COR-L47 (cell line): ENCODE measurements at regions not wholly inside any gene's neighbourhood (a gene's known extent, or its start where the extent isn't known, plus 50 kb on each side); places are given as distances from the start of the nearest gene placed in this dataset.
"Not testable (repeated sequence)": the region's sequence is repeated elsewhere in the genome, so short reads cannot be mapped to it uniquely, and the experiment has no call there.

Experiments used
- DNase-seq: peaks from one replicate; lab custom pipeline; 2025; lab: John Stamatoyannopoulos, UW

GRCh38 chr1:238912148-238912547 lies 474.2 kb upstream of the CHRM3 start:
- DNase-seq: no peak

- not testable (repeated sequence) for DNase-seq
Observed at GRCh38 chr1:238902752-238903151, 483.6 kb upstream of the CHRM3 start.

GRCh38 chr1:238900334-238900865 lies 486.0 kb upstream of the CHRM3 start:
- DNase-seq: no peak

GRCh38 chr1:238898856-238899255 lies 487.5 kb upstream of the CHRM3 start:
- no peak for DNase-seq

GRCh38 chr1:238895911-238896310 lies 490.5 kb upstream of the CHRM3 start:
- DNase-seq: no peak

GRCh38 chr1:238892612-238893011 lies 493.8 kb upstream of the CHRM3 start:
- no peak for DNase-seq

GRCh38 chr1:238861342-238862066 lies 524.9 kb upstream of the CHRM3 start:
- no peak for DNase-seq

- DNase-seq: no peak
Observed at GRCh38 chr1:238833919-238834318, 552.4 kb upstream of the CHRM3 start.

- no peak for DNase-seq
Observed at GRCh38 chr1:238832106-238832505, 554.3 kb upstream of the CHRM3 start.

GRCh38 chr1:238830036-238830611 lies 556.2 kb upstream of the CHRM3 start:
- no peak for DNase-seq

GRCh38 chr1:238826891-238827290 lies 559.5 kb upstream of the CHRM3 start:
- DNase-seq: no peak

- no peak for DNase-seq
Observed at GRCh38 chr1:238823416-238823815, 563.0 kb upstream of the CHRM3 start.

GRCh38 chr1:238811211-238811879 lies 575.0 kb upstream of the CHRM3 start:
- no peak for DNase-seq

GRCh38 chr1:238790882-238791281 lies 595.5 kb upstream of the CHRM3 start:
- no peak for DNase-seq

GRCh38 chr1:238789916-238790667 lies 596.3 kb upstream of the CHRM3 start:
- no peak for DNase-seq

- DNase-seq: no peak
Observed at GRCh38 chr1:238787471-238787870, 598.9 kb upstream of the CHRM3 start.

GRCh38 chr1:238783633-238784032 lies 602.7 kb upstream of the CHRM3 start:
- DNase-seq: no peak

GRCh38 chr1:238779716-238780115 lies 606.7 kb upstream of the CHRM3 start:
- no peak for DNase-seq

GRCh38 chr1:238778113-238778512 lies 608.3 kb upstream of the CHRM3 start:
- DNase-seq: no peak

- DNase-seq: no peak
Observed at GRCh38 chr1:238777551-238777950, 608.8 kb upstream of the CHRM3 start.

GRCh38 chr1:238776126-238776525 lies 610.2 kb upstream of the CHRM3 start:
- DNase-seq: no peak

- no peak for DNase-seq
Observed at GRCh38 chr1:238772322-238772721, 614.0 kb upstream of the CHRM3 start.
